HG02798 (cell line): ENCODE measurements at regions not wholly inside any gene's neighbourhood (a gene's known extent, or its start where the extent isn't known, plus 50 kb on each side); places are given as distances from the start of the nearest gene placed in this dataset.

Experiments used
- ATAC-seq: cut with Tn5 transposase; IDR thresholded peaks from one replicate; pipeline ENCODE4 v1.9.1; 2021; ENCODE audit warnings: mild to moderate bottlenecking; ENCODE audit not compliant: unreplicated experiment, poor library complexity

DNA sequence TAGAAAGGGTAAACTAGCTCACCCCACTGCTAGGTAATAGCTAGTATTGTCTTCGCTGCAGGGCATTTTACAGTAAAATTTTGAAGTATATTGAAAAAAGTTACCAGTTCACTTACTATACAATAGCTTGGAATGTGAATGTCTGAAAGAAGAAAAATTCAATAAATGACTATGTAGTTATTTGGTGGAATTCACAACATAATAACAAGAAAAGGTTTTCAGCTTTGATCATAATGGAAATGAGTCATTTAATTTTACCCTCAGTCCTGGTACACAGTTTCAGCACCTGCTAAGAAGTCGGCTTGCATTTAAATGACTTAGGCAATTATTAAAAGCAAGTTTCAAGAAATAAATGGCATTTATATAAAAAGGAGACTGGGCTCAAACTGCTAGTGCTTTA, 90.4 kb downstream of the NUP35 start:
- peak; percentile 79 for ATAC-seq

DNA sequence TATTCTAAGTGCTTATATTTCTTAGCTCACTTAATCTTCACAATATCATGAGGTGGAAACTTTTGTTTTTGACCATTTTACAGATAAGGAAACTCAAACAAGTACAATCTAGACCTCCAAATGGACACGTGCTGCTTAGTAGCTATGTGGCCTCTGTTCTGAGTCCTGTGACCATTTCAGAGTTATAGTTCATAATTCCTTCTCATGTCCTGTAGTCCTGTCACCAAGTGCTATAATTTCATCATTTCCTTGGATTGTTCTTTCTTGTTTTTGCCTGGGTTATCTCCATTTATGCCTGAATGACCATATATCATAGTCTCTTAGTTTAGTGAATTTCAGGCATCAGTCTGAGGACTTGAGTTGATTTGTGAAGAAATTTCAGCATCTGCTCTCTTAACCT, 91.7 kb downstream of the NUP35 start:
- no peak for ATAC-seq

GRCh38 chr2:183219888-183220287, 95.6 kb downstream of the NUP35 start:
- ATAC-seq: no peak

GRCh38 chr2:183222751-183223150, 98.5 kb downstream of the NUP35 start:
- ATAC-seq: no peak

DNA sequence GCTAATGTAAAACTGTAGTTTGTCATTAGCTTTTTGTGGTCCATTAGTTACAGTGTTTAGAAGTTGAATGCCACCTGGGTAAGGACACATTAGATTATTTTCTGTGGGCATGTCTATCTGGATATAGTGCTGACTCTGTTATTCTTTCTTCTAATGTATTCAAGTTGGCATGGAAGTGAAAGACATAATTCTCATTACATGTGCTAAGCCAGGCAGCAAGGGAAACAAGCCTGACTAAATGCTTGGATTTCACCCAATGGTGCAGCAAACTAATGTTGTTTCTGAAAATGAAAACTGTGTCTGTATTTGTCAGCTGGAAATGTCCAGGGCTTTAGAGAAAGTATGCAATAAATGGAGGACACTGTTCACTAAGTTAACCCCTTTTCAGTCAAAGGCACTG, 100.7 kb downstream of the NUP35 start:
- no peak for ATAC-seq

DNA sequence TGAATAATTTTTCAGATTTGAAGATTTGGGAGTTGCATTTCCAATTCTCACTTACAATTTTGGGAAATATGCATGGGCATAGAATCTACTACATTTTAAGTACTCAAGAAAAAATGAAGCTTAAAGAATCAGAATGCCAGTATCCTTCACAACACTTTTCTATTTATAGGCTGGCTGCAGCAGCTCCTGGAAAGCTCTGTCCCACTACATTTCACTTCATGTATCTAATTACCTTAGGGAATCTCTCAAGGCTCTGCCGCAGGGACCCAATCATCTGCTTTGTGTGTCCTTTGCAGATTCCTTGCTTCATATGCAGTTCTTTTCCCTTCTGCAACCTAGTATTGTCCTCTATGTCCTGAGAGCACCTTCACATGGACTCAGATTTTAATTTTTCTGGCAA, 102.9 kb downstream of the NUP35 start:
- no peak for ATAC-seq

GRCh38 chr2:183229386-183229785, 105.1 kb downstream of the NUP35 start:
- no peak for ATAC-seq

DNA sequence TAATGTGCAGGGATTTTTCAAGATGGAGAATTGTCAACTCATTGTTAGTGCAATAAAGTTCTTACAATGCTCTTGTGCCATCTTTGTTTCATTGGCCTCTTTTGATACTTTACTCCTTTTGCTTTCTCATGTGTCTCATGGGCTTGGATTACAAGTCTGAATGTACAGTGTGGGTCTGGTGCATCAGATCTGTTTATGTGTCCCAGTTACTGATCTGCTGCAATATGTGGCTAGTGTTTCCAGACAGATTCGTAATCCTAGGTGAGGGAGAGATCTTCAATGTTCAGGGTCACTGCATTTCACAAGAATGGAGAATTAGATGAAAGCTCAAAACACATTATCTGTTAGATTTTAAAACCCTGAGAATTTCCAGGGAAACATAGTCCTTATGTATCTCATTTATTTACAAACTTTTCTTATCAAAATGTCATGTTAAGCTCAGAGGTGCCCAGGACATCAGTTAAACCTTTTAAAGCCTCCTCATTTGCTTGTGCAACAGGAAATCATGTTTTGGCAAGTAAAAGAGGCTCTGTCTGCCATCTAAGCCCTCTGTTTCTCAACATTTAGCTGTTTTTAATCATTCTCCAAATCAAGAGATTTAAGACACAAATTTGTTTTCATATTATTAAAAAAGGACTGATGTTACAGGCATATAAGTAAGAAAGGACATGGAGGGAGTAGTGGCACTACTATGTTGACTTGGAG, 108.1 kb downstream of the NUP35 start:
- ATAC-seq: no peak

DNA sequence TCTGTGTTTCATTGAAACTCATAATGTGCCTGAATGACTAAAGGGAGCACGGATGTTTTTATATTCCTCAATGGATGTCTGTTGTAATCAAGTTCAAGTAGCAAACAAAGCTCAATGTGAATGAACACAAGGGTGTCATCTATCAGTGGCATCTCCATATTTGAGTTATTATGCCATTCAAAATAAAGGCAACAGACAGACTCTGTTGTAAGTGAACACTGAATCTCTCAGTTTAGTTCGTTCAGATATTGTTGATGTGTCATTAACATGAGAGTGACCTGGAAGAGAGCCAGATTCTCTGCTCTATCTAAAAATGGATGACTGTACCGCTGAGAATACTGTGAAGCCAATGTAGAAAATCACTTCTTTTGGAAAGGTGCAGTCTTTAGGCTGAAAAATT, 118.7 kb downstream of the NUP35 start:
- no peak for ATAC-seq

DNA sequence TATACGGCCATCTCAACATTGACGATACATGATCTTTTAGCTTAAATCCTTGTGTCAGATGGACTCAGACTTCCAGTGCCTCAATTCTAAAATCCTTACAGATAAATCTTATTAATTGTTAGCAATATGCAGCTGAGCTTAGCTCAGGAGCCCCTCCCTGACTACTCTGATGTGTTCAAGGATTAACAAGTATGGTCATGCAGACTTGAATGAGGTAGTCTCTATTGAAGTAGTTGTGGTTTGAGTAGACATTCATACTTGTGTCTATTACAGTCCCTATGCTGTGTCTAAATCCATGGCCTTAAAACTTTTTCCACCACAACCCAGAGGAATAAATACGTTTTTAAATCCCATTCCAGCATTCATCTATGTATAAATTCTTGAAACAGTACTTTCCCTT, 119.5 kb downstream of the NUP35 start:
- ATAC-seq: no peak

DNA sequence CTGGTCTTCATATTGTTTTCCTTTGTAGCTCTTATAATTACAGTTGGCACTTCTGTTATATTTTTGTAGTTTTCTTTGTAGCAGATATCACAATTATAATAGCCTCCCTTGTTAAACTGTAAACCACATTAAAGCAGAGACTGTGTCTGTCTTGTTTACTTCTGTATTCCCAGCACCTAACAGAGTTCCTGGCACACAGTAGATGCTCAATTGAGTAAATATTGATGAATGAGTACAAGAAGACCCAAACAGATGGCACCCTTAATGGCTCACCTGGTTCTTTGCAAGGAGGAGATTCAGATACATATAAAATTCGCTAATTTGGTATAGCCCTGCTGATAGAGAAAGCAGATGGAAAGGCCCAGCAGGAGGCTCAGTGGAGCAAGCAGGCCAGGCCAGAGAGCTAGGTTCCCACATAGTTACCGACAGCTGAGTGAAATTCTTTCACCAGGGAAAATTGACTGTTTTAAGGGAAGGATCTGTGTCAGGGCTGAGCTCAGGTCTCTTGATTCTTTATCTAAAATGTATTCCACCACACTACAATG, 120.1 kb downstream of the NUP35 start:
- no peak for ATAC-seq

- ATAC-seq: peak; percentile 65
These were observed 124.8 kb downstream of the NUP35 start for GRCh38 chr2:183248866-183249567.

DNA sequence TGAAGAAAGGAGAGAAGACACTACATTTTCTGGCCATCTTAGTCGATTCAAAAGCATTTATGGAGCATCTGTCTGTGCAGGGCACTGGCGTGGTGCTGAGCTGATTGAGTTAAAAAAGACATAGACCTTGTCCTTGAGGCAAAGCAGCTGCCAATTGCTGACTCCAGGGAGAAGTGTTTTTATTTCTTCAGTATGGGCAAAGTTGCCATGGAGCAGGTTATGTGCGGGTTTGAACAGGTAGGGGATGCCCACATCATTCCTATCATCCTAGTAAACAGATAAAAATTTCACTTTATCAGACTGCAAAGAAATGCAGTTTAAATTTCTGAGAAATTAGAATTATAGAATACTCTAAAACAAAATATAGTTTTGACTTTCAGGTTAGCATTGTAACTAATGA, 125.8 kb downstream of the NUP35 start:
- ATAC-seq: no peak

DNA sequence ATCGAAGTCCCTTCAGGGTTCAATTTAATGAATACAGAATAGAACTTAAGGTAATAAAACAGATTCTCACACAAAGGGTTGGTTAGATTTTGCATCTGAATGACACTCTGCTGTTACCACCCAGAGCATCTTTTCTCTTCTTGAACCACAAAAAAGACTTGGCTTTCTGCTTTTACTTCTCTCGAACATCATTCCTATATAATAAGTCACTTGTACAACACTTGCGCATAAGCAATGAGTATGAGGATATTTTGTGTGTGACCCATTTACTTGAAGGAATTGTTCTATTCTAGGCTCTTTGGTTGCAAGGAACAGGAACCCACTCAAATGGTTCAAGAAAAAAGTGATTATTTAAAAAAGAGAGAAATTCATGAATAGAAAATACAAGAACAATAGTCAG, 126.2 kb downstream of the NUP35 start:
- ATAC-seq: no peak

- ATAC-seq: no peak
These were observed 129.3 kb downstream of the NUP35 start for GRCh38 chr2:183253441-183254130.

- ATAC-seq: no peak
These were observed 131.2 kb downstream of the NUP35 start for GRCh38 chr2:183255411-183255810.

GRCh38 chr2:183259921-183260320, 135.7 kb downstream of the NUP35 start:
- peak; percentile 34 for ATAC-seq

DNA sequence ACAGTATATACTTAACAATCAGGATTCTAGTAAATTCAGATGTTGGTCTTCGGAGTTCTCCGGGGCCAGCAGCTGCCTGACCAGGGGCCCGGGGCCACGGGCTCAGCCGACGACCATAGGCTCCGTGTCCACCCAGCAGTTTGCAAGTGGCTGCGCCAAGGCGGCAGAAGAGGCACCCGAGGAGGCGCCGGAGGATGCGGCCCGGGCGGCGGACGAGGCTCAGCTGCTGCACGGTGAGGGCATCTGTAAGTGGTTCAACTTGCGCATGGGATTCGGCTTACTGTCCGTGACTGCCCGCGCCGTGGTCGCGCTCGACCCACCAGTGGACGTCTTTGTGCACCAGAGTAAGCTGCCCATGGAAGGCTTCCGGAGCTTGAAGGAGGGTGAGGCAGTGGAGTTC, 136.3 kb downstream of the NUP35 start:
- ATAC-seq: no peak

- ATAC-seq: no peak
These were observed 140.8 kb downstream of the NUP35 start for GRCh38 chr2:183264890-183265535.

DNA sequence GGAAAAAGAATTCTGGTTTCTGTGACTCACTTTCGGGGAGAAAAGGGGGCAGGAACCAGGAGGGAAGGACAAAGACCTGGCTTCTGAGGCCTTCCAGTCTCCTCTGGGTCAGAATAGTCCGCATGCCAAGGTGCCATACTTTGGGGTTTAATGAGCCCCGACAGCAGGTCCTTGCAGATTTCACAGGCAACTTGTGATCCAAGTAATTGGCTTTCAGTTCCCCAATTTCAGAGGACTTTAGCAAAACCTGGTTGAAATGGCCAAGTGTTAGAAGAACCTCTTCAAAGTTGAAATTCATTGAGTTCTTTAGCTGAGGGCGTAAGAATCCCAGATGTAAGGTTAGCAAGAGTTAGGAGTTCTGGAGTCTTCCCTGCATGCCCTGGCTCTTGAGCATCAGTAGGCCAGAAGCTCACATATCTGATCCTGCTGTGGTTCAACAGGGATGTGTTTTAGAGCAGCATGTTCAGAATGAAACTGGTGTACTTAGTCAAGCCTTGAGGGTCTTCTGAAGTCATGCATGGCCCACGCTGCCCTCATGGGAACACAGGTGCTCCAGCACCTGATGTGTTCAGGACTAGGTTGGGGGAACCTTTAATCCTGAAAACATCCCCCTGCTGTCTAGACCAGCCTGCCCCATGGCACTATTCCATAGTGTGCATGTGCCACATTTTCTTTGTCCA, 143.0 kb downstream of the NUP35 start:
- peak; percentile 51 for ATAC-seq
